NCI-H774 (cell line): ENCODE measurements at regions not wholly inside any gene's neighbourhood (a gene's known extent, or its start where the extent isn't known, plus 50 kb on each side); places are given as distances from the start of the nearest gene placed in this dataset.
"Not testable (repeated sequence)": the region's sequence is repeated elsewhere in the genome, so short reads cannot be mapped to it uniquely, and the experiment has no call there.

ENCODE experiments used
- DNase-seq: peaks from one replicate; lab custom pipeline; 2025; lab: John Stamatoyannopoulos, UW

DNA sequence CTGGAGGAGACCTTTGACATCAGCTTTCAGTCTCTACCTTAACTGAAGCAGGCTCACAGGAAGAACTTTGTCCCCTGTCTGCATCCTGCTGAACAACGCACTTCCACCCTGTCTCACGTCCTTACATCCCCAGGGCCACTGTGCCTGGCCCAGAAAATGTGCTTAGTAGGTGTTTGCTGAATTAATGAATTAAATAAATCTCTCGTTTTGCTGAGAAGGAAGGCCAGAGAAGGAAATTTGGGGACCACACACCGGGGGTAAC, 54.3 kb upstream of the CREB3L1 start:
- no peak for DNase-seq

- no peak for DNase-seq
Observed at GRCh38 chr11:46222490-46223251, 54.8 kb upstream of the CREB3L1 start.

DNA sequence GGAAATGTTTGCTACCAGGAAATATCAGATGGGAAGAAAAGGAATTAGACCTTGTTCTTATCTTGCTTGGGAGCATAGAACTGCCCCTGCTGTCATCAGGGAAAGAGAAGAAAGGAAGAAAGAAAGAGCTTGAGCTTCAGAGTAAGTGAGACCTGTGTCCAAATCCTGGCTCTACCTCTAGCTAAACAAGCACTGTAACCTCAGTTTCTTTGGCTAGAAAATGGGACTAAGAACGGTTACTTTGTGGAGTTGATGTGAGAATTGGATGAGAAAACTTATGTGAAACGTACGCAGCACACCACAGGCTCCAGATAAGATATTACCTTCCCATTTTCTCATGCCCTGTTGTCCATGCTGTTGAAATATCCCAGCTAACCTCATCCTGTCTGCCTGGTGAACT, 57.1 kb upstream of the CREB3L1 start:
- DNase-seq = no peak

- DNase-seq = no peak
Observed at GRCh38 chr11:46216765-46217089, 60.7 kb upstream of the CREB3L1 start.

DNA sequence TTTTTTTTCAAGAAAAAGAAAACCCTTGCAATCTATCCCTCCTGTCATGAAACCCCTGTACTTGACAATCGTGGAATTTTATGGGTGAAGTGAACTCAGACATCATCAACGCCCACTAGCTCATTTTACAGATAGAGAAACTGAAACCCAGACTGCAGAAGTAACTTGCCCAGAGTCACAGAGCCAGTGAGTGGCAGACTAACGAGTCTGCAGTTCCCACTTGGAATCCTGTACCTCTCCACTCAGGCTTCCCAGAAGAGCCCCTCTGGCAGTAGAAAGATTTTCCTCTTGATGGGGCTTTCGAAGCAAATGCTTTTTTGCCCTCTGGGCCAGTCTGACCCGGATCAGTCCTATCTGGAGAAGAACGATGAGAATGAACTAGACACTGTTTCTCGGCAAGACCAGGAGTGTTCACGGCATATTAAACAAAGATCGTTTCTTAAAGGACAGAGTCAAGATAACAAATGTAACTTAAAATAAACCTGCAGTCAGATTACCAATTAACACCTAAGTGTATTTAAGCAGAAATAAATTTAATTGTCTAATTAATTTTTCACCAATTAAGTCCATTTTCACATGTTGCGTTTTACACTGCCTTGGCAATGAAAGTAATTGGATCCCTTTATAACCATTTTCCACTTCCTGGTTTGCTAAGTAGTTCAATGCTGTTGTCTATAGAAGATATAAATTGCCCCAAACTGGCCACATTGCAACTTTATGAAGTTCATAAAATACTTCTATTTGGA, 61.3 kb upstream of the CREB3L1 start:
- DNase-seq = no peak

DNA sequence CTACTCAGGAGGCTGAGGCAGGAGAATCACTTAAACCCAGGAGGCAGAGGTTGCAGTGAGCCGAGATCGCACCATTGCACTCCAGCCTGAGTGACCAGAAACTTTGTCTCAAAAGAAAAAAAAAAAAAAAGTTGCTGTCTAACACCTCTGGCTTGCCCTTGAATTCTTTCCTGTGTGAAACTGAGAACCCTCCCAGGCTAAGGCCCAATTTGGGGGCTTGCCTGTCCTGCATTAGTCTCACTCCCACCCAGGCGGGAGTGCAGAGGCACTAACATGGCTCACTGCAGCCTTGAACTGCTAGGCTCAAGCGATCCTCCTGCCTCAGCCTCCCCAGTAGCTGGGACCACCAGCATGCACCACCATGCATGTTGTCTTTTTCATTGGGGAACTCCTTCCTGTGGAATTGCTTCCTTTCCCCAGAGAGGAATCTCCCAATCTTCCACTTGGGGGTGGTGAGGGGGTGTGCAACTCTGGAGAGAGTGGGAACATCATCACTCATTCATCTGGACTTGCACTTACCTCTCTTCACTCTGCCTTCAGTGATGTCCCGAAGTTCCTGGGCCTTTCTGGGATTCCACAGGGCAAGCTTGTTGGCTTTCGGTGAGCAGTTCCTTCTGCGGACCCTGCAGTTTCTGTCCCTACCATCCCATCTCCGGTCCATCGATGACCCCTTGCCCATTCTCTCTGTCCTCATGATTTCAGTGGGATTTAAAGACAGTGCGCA, 62.1 kb upstream of the CREB3L1 start:
- DNase-seq = no peak

DNA sequence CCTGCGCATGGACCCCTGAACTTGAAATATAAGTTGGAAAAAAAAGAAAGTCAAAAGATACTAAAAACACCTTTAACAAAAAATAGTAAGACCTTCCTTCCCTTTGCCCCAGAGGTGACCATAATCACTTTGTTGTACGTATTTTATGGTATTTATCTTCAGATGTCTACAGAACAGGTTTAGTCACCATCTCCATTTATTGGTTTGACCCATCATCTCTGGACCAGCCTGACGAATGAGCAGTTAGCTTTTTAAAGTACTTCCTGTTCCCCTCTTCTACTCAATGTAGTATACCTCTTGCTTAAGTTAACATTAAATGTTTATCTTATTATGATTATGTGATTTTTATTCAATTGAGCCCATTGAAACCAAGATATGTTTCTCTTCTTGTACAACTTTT, 64.7 kb upstream of the CREB3L1 start:
- DNase-seq = no peak

DNA sequence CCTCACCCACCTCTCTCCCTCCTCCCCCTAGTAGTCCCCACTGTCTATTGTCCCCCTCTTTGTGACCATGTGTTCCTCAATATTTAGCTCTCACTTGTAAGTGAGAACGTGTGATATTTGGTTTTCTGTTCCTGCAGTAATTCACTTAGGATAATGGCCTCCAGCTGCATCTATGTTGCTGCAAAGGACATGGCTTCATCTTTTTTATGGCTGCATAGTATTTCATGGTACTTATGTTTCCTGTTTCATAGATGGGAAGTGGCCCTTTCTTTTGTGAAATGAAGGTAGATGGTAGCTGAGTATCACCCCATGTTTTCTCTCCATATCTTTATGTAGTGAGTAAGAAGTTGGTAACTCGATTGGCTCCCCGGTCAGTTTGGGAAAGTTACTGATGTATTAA, 66.6 kb upstream of the CREB3L1 start:
- no peak for DNase-seq

GRCh38 chr11:46210133-46210636, 67.3 kb upstream of the CREB3L1 start:
- no peak for DNase-seq

- not testable (repeated sequence) for DNase-seq
Observed at GRCh38 chr11:46209624-46210023, 67.8 kb upstream of the CREB3L1 start.

- DNase-seq = no peak
Observed at GRCh38 chr11:46208803-46209202, 68.7 kb upstream of the CREB3L1 start.

GRCh38 chr11:46207270-46207669, 70.2 kb upstream of the CREB3L1 start:
- DNase-seq = no peak

DNA sequence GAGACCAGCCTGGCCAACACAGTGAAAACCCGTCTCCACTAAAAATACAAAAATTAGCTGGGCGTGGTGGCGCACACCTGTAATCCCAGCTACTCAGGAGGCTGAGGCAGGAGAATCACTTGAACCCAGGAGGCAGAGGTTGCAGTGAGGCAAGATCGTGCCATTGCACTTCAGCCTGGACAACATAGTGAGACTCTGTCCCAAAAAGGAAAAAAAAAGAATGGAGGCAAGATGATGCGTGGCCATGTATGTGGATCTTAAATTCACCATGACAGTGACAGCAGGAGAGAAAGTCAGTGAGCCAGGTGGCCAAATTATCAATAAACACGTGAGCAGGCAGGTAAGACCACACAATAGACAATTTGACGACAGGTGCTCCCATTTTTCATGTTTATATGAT, 73.0 kb upstream of the CREB3L1 start:
- not testable (repeated sequence) for DNase-seq

- DNase-seq = no peak
Observed at GRCh38 chr11:46203746-46204145, 73.7 kb upstream of the CREB3L1 start.

DNA sequence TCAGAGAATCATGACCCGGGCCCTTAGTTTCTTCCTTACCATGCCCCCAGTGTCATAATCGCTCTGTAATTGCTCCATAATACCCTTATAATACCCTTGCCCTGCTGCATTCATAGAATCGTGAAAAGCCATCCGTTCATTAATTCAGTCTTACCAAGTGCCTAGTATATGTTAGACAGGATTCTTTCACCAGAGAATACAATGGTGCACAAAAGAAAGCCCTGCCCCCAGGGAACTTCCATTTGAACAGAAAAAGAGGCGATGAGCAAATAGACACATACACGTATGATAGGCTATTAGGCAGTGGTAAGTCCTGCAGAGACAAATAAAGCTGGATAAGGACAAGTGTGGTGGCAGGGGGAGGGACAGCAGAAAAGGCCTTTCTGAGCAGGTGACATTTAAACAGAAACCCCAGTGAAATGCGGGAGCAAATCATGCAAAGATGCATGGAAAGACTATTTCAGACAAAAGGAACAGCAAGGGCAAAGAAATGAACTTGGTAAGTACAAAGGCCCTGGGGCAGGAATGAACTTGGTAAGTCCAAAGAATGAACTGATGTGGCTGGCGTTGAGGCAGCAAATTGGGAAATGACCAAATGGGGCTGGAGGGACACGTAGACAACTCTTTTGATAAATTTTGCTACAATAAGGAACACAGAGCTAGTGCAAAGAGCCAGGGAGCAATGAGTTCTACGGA, 74.6 kb upstream of the CREB3L1 start:
- DNase-seq = no peak

GRCh38 chr11:46202149-46202548, 75.3 kb upstream of the CREB3L1 start:
- no peak for DNase-seq

GRCh38 chr11:46200537-46201281, 76.8 kb upstream of the CREB3L1 start:
- no peak for DNase-seq

DNA sequence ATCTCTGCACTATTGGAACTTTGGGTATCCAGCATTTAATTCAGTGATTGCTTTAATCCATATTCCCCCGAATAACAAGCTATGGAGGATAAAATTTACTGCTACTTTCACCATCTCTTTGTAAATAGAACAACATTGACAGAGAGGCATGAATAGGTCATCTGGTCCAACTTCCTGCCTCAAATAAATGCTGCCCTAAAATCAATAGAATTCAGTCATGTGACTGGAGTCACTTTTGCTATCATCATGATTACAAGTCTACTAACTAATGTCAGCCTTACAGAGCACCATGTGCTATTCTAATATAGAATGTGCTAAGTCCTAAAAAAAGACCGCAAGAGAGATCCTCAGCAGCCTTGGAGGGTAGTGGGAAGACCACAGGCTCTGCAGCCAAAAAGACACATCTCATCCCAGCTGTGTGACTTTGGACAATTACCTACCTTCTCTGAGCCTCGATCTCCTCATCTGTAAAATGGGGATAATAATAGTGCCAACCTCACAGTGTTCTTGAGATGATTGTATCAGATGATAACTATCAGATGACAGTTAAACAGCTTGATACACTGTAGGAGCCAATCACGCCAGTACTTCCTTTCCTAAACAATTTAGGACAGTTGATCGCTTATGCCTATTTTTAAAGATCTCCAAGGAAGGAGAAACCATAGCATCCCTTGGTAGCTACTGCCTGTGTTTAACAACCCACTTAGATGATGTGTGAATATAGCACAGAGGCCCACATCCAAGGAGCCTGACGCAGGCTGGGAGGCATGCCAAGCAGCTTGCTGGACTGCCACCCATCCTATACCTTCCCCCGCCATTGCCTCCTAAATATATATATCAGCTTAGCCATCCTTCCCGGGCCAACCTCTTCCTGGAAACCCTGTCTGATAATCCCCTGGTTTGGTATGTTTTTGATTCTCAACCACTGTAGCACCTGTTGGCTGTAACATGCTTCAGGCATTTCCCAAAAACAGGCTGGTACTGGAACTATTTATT, 77.3 kb upstream of the PHF21A start:
- DNase-seq = peak; percentile 2

DNA sequence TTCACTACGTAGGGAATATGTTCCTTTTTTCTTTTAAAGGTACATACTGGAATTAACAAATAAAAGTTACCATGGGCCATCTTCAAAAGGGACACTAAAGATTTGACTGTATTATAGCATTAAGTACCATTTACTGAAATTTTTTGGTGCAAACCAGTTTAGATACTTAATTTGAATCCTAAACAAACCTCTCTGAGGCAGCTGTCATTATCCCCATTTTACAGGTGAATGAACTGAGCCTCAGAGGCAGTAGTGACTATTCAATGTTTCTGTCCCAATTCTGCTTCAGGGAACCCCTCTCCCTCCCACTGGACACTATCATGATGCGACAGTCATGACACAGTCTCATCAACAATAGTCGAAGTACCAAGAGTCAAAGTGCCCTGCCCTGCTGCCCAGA, 76.2 kb upstream of the PHF21A start:
- no peak for DNase-seq

GRCh38 chr11:46188017-46188416, 66.8 kb upstream of the PHF21A start:
- no peak for DNase-seq

- DNase-seq = no peak
Observed at GRCh38 chr11:46183819-46184218, 62.6 kb upstream of the PHF21A start.
